NCI-H226 (cell line): ENCODE measurements at regions not wholly inside any gene's neighbourhood (a gene's known extent, or its start where the extent isn't known, plus 50 kb on each side); places are given as distances from the start of the nearest gene placed in this dataset.
"Not testable (repeated sequence)": the region's sequence is repeated elsewhere in the genome, so short reads cannot be mapped to it uniquely, and the experiment has no call there.

Experiments
- DNase-seq: peaks from one replicate; pipeline ENCODE4 v3.0.0-alpha.2; 2015

DNA sequence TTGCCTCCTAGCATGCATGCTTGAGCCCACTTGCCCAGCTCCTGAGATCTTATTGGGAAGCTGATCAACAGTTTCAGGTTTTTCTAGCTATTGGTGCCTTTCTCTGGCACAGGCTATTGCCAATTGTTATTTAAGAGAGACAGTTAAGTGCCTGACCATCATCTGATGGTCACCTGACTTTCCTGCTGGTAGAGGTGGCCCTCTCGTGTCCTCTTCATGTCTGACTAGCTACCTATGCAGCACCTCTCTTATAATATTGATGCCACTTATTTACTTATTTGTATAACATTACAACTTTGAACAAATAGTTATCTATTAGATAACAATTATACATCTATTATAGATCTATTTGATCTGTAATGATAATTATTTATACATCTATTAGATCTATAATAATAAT, 205.9 kb upstream of the SEMA3D start:
- no peak for DNase-seq

DNA sequence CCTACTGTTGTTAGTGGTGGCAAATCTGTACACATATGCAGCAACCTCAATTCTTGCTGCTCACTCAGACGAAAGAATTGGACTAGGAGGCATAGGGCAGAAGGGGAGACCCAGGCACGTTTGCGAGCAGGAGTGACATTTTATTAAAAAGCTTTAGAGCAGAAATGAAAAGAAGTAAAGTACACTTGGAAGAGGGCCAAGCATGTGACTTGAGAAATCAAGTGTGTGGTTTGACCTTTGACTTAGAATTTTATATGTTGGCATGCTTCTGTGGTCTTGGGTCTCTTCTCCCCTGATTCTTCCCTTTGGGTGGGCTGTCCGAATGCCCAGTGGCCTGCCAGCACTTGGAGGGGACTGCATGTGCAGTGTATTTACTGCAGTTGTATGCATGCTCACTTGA, 205.5 kb upstream of the SEMA3D start:
- no peak for DNase-seq

GRCh38 chr7:85386460-85386859, 199.6 kb upstream of the SEMA3D start:
- no peak for DNase-seq

DNA sequence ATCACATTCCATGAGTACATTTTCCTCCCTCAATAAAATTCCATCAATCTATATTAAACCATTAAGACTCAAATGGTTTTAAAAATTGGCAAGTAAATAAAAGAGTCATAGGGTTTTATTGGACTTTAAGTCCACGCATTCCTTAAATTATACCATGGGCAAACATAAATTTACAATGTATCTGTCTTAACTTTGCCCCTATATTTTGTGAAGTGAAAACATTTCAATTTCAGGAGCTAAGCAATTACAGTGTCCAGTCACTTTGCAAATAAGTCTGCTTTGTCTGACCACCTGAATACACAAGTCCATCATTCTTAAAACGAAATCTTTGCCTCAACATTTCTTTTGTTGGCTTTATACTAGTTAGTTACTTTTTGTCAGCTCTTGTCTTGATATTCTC, 197.5 kb upstream of the SEMA3D start:
- DNase-seq: no peak

DNA sequence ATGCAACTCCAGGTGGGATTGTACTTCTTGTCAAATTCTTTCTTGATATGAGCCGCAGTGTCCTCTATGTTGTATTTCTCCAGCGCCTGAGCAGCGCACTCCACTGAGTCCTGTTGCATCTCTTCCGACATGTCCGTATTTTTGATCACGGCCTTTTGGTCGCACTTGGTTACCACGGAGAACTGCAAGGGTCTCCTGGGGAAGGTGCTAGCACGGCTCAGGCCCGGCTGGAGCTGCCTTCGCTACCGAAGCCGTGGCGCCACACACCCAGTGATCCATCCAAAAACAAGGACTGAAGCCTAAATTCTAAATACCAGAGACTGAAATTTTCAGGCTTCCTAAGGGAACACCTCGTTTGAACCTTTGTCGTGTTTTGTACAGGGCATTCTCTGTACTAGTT, 194.4 kb upstream of the SEMA3D start:
- DNase-seq: no peak

- no peak for DNase-seq
Observed at GRCh38 chr7:85376589-85376988, 189.7 kb upstream of the SEMA3D start.

DNA sequence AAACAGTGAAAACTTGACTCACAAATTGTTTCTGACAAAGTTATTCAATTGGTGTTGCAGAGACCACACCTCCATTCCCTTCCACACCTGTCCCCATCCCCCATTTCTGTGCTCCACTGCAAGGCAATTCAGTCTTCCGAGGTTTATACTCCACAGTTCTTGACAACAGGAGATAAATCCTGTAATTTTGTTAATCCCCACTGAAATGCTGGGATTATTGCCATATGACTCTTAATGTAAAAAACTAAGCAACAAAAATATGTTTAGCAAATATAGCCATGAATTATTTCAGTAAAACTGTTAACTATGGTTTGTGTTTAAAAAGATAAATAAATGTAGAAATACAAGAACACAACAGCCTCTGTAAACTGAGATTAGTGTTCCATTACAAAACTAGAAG, 170.1 kb upstream of the SEMA3D start:
- DNase-seq: no peak

- DNase-seq: no peak
Observed at GRCh38 chr7:85343484-85343883, 156.6 kb upstream of the SEMA3D start.

DNA sequence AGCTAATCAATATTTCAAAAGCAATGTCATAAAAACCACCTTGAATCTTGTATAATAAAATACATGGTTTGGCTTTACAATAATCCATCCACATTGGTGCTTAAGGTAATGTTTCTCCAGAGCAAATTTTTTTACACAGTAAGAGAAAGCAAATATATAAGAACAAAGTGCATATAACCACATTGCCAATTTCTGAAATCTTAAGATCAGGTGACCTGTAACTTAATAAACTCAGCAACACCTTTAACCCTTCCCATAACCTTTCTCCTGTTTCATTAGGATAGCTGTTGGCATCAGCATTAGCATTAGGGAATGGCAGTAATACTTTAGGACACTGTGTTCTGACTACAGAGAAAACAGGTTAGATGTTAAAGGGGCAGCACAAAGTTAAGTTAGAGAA, 155.9 kb upstream of the SEMA3D start:
- DNase-seq: no peak

DNA sequence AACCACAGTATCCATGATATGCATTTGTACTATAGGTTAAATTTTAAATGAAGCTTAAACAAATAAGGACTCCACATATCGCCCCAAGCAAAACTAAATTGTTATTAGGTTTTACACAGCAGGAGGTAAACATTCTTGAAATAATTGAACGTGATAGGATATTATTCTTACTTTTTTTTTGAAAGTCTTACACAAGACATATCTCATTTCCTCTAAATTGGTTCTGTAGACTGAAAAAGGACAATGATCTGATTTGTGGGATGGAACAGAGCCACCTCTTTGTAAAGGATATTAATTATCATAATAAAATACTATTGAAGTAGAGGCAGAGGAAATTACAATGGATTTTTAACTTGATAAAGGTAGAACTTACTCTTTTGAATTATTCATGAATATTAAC, 155.1 kb upstream of the SEMA3D start:
- DNase-seq: no peak

GRCh38 chr7:85341121-85341520, 154.3 kb upstream of the SEMA3D start:
- DNase-seq: no peak

GRCh38 chr7:85336086-85336485, 149.2 kb upstream of the SEMA3D start:
- DNase-seq: no peak

DNA sequence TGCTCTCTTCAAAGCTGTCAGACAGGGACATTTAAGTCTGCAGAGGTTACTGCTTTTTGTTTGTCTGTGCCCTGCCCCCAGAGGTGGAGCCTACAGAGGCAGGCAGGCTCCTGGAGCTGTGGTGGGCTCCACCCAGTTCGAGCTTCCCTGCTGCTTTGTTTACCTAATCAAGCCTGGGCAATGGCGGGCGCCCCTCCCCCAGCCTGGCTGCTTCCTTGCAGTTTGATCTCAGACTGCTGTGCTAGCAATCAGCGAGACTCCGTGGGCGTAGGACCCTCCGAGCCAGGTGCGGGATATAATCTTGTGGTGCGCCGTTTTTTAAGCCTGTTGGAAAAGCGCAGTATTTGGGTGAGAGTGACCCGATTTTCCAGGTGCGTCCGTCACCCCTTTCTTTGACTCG, 148.3 kb upstream of the SEMA3D start:
- DNase-seq: not testable (repeated sequence)

GRCh38 chr7:85328456-85328998, 141.7 kb upstream of the SEMA3D start:
- DNase-seq: no peak

DNA sequence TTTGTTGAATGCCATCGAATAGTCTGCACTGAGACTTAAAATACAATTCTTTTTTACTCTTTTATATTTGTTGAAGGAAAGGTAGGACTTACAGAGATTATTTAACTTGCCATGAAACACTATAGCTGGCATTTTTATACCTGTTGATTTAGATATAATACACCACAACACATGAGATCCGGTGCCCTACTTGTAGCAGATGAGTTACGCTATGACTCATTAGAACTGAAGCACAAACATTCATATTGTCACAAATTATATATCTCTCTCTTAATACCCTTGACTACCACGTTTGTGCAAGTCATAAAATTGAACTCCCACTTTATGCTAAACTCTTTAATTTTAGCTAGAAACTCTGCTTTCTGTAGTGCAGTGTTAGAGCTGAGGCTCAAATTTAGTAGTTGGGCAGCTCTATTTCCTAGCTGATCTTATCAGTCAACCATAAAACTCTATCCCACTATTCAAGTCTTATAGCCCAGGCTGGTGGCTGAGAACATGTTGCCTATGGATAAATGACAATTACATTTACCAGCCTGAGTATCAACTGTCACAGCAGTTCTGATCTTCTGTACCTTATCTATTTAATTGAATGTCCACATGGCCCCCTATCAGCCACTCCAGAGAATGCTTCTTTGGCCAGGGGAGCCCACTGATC, 137.4 kb upstream of the SEMA3D start:
- DNase-seq: no peak

DNA sequence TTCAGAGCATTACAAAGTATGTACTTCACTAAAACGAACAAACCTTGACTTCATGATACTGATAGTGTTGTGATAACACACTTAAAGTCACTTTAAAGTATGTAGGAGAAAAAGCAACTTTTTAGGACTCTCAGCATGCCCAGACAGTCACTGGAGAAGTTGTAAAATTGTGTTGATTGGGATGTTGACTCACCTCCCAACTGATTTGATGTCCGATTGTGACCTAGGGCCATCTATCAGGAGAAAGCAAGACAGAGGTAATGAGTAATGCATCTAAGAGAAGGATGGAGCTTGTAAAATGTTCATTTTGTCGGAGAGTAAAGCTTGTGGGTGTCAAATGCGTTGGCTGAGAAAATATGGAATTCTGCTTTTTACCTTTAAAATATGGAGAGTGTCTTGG, 135.4 kb upstream of the SEMA3D start:
- no peak for DNase-seq

DNA sequence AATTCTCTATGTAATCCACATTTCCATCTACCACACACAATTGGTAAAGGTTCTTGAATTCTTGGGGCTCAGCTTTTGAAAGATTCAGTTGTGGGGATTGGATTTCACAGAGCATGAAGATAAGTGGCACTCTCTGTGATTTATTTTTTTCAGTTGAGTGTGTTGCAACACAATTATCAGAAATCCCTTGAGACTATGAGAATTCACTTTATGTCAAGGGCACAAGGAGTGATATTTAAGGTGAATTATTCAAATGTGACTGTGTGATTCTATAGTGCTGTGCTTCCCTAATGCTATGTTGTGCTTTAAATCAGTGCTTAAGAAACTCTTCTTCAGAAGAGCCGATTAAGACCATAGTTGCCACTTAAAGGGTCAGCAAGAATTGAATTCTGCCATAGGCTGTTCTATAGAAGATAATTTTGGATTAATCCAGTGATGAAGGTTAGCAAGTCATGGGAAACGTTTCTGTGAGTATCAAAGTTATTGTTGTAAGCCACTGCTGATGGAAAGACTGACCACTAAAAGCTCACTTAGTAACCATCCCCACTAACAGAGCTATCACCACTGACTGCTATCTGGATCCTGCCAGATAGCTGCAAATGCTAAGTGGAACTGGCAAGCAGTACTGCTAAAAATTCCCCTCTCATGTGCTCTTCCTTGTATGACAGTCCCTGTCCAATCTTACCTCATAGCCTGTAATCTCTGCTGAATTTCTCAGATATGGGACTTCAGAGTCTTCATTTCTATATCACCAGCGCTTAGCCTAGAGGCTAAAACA, 134.0 kb upstream of the SEMA3D start:
- DNase-seq: no peak

- no peak for DNase-seq
Observed at GRCh38 chr7:85316489-85316888, 129.6 kb upstream of the SEMA3D start.

DNA sequence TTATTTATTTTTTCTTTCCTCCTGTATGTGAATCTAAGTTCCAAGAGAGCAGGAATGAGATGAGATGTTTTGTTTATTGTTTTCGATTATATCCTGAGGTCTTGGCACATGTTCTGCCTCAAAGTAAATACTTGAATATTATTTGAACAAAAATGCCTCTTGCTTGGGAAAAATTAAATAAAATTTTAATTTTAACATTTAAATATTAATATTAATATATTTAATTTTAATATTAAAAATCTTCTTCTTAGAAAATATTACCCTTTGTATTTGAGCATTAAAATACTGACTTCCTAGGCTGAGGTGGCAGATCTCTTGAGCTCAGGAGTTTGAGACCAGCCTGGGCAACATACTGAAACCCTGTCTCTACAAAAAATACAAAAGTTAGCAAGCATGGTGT, 123.4 kb upstream of the SEMA3D start:
- DNase-seq: no peak

DNA sequence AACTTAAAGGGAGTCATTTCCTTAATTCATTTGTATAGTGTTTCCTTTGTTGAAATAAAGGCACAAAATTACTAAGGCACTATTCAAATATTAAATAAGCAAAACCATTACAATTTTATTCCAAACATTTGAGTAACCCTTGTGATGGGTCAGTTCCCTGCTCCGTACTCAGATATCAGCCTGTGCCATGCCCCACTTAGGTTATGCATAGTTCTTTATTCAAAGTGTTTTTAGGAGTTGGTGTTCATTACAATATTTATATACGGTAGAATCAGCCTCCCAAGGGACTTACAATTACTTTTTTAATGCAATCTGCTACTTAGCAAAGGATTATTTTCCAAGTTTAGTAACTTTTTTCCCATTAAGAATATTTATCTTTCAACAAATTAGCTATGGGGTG, 119.3 kb upstream of the SEMA3D start:
- no peak for DNase-seq

GRCh38 chr7:85294176-85294575, 107.3 kb upstream of the SEMA3D start:
- no peak for DNase-seq

DNA sequence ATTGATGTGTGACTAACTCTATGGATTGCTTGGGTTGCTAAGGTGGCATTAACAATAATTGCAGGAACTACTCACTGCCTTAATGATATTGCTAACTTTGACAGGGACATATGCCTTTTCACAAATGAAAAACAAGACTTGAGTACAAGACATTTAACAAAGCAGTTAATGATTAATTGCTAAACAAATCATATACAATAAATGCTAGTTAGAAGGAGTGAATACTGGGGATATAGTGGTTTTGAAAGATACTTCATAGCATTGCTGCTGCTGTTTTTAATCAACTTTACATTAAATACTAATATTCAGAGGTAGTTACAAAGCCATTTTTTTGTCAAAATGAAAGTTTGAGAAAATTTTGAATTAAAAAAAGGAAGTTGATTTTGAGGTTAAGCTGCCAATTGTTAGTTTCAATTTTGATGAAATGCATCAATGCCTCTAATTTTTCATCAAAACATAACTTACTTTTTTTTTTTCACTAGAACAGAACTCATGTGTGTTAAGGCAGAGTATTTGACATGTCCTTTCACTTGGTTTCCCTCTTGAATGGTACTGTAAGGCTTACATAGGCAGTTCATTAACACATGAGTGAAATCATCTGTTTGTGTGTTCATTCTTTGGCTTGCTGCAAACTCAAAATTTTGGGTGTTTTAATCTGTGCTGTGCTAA, 106.2 kb upstream of the SEMA3D start:
- DNase-seq: no peak

DNA sequence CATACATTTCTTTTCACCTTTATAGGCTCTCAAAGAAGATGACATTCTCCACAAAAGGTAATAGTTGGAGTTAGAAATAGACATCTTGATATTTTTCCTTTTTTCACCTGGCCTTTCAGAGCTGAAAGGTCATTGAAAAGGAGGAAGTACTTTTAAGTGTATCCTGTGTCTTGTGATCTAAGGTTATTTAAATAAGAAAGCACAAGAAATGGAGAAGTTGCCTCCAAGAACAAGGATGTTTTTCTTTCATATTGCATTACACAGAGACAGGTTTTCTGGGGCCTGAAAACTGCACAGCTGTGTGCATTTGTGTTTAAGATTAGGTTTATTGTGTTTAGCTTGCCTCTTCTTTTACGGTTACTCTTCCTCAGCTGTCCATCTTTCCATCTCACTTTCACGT, 103.4 kb upstream of the SEMA3D start:
- no peak for DNase-seq

DNA sequence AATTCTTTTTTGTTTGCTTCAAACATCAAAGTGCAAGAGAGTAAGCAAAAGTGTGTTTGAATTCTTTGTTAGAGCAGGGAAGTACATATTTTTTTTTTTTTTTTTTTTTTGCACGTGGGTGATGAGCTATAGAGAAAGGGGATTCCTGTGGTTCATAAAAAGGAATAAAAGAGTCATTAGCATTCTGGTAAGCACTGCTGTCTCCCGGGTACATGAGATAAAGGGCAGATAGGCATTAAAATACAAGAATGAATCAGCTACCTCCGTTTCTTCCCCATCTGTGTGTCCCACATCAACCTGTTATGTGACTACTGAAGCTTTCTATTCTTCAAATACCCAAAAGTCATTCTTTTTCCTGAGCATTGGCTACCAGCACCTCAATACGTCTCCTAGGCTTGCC, 102.4 kb upstream of the SEMA3D start:
- no peak for DNase-seq
